ENCODE measurements at regions not wholly inside any gene's neighbourhood (a gene's known extent, or its start where the extent isn't known, plus 50 kb on each side); places are given as distances from the start of the nearest gene placed in this dataset.

DNA sequence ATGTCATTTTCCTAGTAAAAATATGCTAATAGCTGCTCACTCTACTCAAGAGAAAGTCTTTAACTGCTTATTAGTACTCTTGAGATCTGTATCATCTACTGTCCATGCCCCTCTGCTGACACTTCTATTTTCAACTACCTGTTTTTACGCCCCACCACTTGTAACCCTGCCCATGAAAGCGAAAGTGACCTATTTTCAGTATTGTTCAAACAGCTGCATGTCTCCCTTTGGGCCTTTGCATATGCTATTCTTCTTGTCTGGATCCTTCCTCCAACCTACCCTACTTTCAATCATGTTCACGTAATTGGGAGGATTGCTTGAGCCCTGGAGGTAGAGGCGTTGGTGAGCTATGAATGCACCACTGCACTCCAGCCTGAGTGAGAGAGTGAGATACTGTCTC is 1481.3 kb downstream of the GATA3 start:
- Histone ChIP-seq H3K4me2 (ENCODE audit: control insufficient read depth, insufficient read depth) (no peak overlapping the region), H3K79me2 (ENCODE audit: control insufficient read depth, insufficient read depth, low read length) (no peaks in the 10 kb centered on the region), H2AFZ (ENCODE audit: control insufficient read depth, low read depth, low read length) (no peak overlapping the region; the same call in 1 of the 2 replicates), H3K4me3 (no peak overlapping the region), H3K27me3 (replicated peaks in 1 of 2; ENCODE audit: control insufficient read depth in 2 of 2, insufficient read depth in 2 of 2, low read length in 1 of 2) (no peaks in the 10 kb centered on the region), H3K4me1 (ENCODE audit: control insufficient read depth, insufficient read depth, low read length) (peaks cover 3% of the 10 kb centered on the region), H3K9me3 (replicated peaks; ENCODE audit: control insufficient read depth, insufficient read depth, low read length) (no peaks in the 10 kb centered on the region), H4K20me1 (ENCODE audit: control insufficient read depth, insufficient read depth) (no peaks in the 10 kb centered on the region), H3K27ac (ENCODE audit: control insufficient read depth, insufficient read depth) (no peak overlapping the region), H3K36me3 (ENCODE audit: control insufficient read depth in 2 of 2, insufficient read depth in 2 of 2, low read length in 1 of 2) (no peaks in the 10 kb centered on the region), H3K9ac (ENCODE audit: control insufficient read depth, insufficient read depth, low read length) (no peak overlapping the region)
- intact Hi-C loops (cut with micrococcal nuclease; ENCODE audit: unreplicated experiment) (no loop called here), in situ Hi-C loops (cut with MboI) (no loop called here)
- ChIA-PET SMC1A (ENCODE audit: uncharacterized antibody, unreplicated experiment) (no interaction called here), POLR2A (no interaction called here), CTCF (no interaction called here), RAD21 (ENCODE audit: unreplicated experiment) (no interaction called here)
- TF ChIP-seq CBX5 (IDR thresholded peaks at IDR 0.05; ENCODE audit: low read depth) (0 out of 2 replicates have a peak, but pooled peaks have one; percentile 28), POLR2AphosphoS5 (IDR thresholded peaks at IDR 0.05; ENCODE audit: low read length) (no peak), TCF12 (IDR thresholded peaks at IDR 0.05; ENCODE audit: low read depth, low read length) (peak; percentile 56; the same call in 1 of the 2 replicates), CBFB (IDR thresholded peaks at IDR 0.05; ENCODE audit: low read depth) (no peak), MEF2A (IDR thresholded peaks at IDR 0.05; ENCODE audit: insufficient read depth, low read depth, low read length) (0 out of 2 replicates have a peak, but pooled peaks have one; percentile 20), NR2C1 (IDR thresholded peaks at IDR 0.05) (no peak), POU2F2 (IDR thresholded peaks at IDR 0.05; ENCODE audit: borderline replicate concordance, low read depth, low read length) (peak; percentile 54; the same call in 1 of the 3 replicates)
- FAIRE-seq = peak; percentile 81
- ATAC-seq = peak; percentile 98
- DNase-seq (ENCODE audit: low read depth, low spot score) = peak; percentile 65
- WGBS (ENCODE audit: insufficient coverage, insufficient replicate concordance, low lambda C conversion rate, missing lambda C conversion rate) = 0% methylated on average over 4 of the region's 4 CpGs
- BruUV-seq (replicated peaks) = no TSS peak

DNA sequence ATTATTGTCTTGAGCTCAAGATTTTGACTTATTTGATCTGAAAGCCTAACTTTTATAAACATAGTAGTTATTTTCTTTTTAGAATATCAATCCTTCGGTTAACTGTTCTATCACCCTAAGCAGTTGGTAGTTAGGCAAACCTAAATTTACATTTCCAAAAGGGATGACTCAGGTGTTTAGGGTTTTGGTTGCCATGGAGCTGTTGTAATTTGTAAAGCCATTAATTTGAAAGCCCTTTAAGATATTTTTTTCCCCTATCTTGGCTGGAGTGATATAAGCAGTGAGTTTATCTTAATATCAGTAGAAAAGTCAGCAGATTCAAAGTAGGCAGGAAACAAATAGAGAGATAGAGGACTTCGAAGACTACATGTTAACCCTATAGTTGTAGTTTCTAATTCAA is 1472.6 kb upstream of the CELF2 start:
- intact Hi-C loops (cut with micrococcal nuclease; ENCODE audit: unreplicated experiment) = no loop called here
- in situ Hi-C loops (cut with MboI) = no loop called here
- TF ChIP-seq SMC3 (IDR thresholded peaks at IDR 0.05; ENCODE audit: borderline replicate concordance, low read length) (no peak), BMI1 (IDR thresholded peaks at IDR 0.05; ENCODE audit: borderline replicate concordance) (no peak), SUZ12 (IDR thresholded peaks at IDR 0.05; ENCODE audit: unreplicated experiment) (no peak), POU2F2 (IDR thresholded peaks at IDR 0.05; ENCODE audit: borderline replicate concordance, low read depth, low read length) (no peak), ZNF274 (IDR thresholded peaks at IDR 0.05; ENCODE audit: insufficient read depth, insufficient read length) (no peak)
- TF ChIP-seq, protein P1, sequence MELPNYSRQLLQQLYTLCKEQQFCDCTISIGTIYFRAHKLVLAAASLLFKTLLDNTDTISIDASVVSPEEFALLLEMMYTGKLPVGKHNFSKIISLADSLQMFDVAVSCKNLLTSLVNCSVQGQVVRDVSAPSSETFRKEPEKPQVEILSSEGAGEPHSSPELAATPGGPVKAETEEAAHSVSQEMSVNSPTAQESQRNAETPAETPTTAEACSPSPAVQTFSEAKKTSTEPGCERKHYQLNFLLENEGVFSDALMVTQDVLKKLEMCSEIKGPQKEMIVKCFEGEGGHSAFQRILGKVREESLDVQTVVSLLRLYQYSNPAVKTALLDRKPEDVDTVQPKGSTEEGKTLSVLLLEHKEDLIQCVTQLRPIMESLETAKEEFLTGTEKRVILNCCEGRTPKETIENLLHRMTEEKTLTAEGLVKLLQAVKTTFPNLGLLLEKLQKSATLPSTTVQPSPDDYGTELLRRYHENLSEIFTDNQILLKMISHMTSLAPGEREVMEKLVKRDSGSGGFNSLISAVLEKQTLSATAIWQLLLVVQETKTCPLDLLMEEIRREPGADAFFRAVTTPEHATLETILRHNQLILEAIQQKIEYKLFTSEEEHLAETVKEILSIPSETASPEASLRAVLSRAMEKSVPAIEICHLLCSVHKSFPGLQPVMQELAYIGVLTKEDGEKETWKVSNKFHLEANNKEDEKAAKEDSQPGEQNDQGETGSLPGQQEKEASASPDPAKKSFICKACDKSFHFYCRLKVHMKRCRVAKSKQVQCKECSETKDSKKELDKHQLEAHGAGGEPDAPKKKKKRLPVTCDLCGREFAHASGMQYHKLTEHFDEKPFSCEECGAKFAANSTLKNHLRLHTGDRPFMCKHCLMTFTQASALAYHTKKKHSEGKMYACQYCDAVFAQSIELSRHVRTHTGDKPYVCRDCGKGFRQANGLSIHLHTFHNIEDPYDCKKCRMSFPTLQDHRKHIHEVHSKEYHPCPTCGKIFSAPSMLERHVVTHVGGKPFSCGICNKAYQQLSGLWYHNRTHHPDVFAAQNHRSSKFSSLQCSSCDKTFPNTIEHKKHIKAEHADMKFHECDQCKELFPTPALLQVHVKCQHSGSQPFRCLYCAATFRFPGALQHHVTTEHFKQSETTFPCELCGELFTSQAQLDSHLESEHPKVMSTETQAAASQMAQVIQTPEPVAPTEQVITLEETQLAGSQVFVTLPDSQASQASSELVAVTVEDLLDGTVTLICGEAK (IDR thresholded peaks at IDR 0.05; ENCODE audit: borderline replicate concordance) = no peak

More for the DNA sequence above, 1472.6 kb upstream of the CELF2 start:
- ChIA-PET POLR2A (no interaction called here), SMC1A (ENCODE audit: uncharacterized antibody, unreplicated experiment) (interaction anchor here (0.6 kb wide), 1 partner anchor 1589 kb away, joined by 3 read pairs; no protein-coding TSS in a partner anchor), RAD21 (ENCODE audit: unreplicated experiment) (no interaction called here), CTCF (no interaction called here)
- 0% methylated on average over 2 of the region's 2 CpGs for WGBS (ENCODE audit: insufficient coverage, insufficient replicate concordance, low lambda C conversion rate, missing lambda C conversion rate)
- ATAC-seq (no peak), FAIRE-seq (no peak), DNase-seq (ENCODE audit: low read depth, low spot score) (no peak)
- H3K79me2 ChIP-seq (ENCODE audit: control insufficient read depth, insufficient read depth, low read length) = no peaks in the 10 kb centered on the region
- no peaks in the 10 kb centered on the region for H3K36me3 ChIP-seq (ENCODE audit: control insufficient read depth in 2 of 2, insufficient read depth in 2 of 2, low read length in 1 of 2)
- no peaks in the 10 kb centered on the region for H4K20me1 ChIP-seq (ENCODE audit: control insufficient read depth, insufficient read depth)
- H3K4me2 ChIP-seq (ENCODE audit: control insufficient read depth, insufficient read depth) = no peak overlapping the region
- no peaks in the 10 kb centered on the region for H3K4me1 ChIP-seq (ENCODE audit: control insufficient read depth, insufficient read depth, low read length)
- no peak overlapping the region for H3K27ac ChIP-seq (ENCODE audit: control insufficient read depth, insufficient read depth)
- H3K9me3 ChIP-seq (replicated peaks; ENCODE audit: control insufficient read depth, insufficient read depth, low read length) = no peaks in the 10 kb centered on the region
- no peak overlapping the region for H2AFZ ChIP-seq (ENCODE audit: control insufficient read depth, low read depth, low read length)
- BruUV-seq (replicated peaks) = no TSS peak
- no peak overlapping the region for H3K9ac ChIP-seq (ENCODE audit: control insufficient read depth, insufficient read depth, low read length)
- no peak overlapping the region for H3K4me3 ChIP-seq
- no peaks in the 10 kb centered on the region for H3K27me3 ChIP-seq (replicated peaks in 1 of 2; ENCODE audit: control insufficient read depth in 2 of 2, insufficient read depth in 2 of 2, low read length in 1 of 2)
